HL-60 (cell line): ENCODE measurements at regions not wholly inside any gene's neighbourhood (a gene's known extent, or its start where the extent isn't known, plus 50 kb on each side); places are given as distances from the start of the nearest gene placed in this dataset.

ENCODE experiments used
- DNase-seq, 2 experiments: peaks; one replicate each; pipeline ENCODE4 v3.0.0-alpha.2; 2010 to 2020; ENCODE audit warnings: low read depth in 1 of 2, low spot score in 1 of 2
- H3K27ac ChIP-seq: fragments of 250-450 bp; sonication (Bioruptor Pico); replicated peaks from 2 replicates; pipeline ENCODE4 v1.5.1; 2020; ENCODE audit warnings: mild to moderate bottlenecking, moderate library complexity
- H3K27me3 ChIP-seq: fragments of 250-450 bp; sonication (Bioruptor Pico); 2 replicates; pipeline ENCODE4 v1.5.1; 2021; ENCODE audit warnings: mild to moderate bottlenecking, moderate library complexity; ENCODE audit not compliant: insufficient read depth, poor library complexity, severe bottlenecking
- H3K4me3 ChIP-seq: replicated peaks from 2 replicates; pipeline ENCODE4 v1.5.1; 2011; ENCODE audit warnings: mild to moderate bottlenecking, control low read depth, low read length; ENCODE audit not compliant: insufficient read depth
- GABPA ChIP-seq: IDR thresholded peaks from 2 replicates; pipeline ENCODE4 v1.6.1; 2012; ENCODE audit warnings: low read depth
- POLR2AphosphoS5 ChIP-seq: IDR thresholded peaks from 2 replicates; pipeline ENCODE4 v1.6.1; 2012; ENCODE audit warnings: low read depth
- SPI1 ChIP-seq: IDR thresholded peaks from 2 replicates; pipeline ENCODE4 v1.6.1; 2012; ENCODE audit warnings: low read depth, mild to moderate bottlenecking, borderline replicate concordance
- TF ChIP-seq, protein P1 (sequence below): IDR thresholded peaks from 2 replicates; pipeline ENCODE4 v1.6.1; 2012; ENCODE audit warnings: low read depth; ENCODE audit not compliant: insufficient replicate concordance
- TF ChIP-seq, protein P2 (sequence below): IDR thresholded peaks from one replicate; pipeline ENCODE4 v1.5.1; 2011; ENCODE audit warnings: low read length, control low read depth, inconsistent platforms; ENCODE audit not compliant: insufficient read depth

DNA sequence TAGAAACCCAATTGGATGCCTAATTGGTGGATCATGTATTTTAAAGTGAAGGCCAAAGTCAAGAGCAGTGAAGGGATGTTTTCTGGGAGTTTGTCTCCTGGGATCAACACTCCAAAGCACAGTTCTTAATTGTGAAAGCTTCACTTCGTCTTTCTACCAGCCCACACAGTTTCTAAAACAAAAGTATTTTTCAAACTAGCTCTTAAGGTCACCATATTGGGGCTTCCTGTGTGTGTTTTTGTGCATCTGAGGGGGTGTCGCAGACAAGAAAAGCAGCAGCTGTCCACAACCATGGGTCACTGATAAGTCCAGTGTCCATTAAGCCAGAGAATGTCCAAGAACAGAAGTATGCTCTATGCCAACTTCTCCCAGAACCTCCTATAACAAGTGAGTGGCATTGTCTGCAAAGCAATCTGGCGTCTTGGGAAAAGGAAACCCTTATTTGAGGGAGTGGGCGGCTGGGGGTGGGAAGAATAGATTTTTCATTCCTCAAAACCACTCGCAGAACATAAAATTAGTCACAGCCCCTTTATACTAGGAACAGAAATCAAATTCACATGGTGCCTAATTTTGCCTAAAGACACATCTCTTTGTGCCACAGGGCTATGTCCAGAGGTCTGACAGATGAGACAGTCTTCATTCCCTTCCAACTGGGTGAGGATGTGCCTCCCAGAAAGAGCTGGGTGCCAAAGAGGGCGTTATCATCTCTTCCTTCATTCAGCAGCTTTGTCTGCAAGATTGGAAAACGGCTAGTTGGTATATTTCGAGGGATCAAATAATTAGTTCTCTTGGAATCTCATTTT lies 610.4 kb downstream of the BCOR start:
- no peak overlapping the region for H3K27ac ChIP-seq
- DNase-seq: no peak
- H3K4me3 ChIP-seq: no peak overlapping the region
- no peaks in the 10 kb centered on the region for H3K27me3 ChIP-seq
- TF ChIP-seq, protein P1, sequence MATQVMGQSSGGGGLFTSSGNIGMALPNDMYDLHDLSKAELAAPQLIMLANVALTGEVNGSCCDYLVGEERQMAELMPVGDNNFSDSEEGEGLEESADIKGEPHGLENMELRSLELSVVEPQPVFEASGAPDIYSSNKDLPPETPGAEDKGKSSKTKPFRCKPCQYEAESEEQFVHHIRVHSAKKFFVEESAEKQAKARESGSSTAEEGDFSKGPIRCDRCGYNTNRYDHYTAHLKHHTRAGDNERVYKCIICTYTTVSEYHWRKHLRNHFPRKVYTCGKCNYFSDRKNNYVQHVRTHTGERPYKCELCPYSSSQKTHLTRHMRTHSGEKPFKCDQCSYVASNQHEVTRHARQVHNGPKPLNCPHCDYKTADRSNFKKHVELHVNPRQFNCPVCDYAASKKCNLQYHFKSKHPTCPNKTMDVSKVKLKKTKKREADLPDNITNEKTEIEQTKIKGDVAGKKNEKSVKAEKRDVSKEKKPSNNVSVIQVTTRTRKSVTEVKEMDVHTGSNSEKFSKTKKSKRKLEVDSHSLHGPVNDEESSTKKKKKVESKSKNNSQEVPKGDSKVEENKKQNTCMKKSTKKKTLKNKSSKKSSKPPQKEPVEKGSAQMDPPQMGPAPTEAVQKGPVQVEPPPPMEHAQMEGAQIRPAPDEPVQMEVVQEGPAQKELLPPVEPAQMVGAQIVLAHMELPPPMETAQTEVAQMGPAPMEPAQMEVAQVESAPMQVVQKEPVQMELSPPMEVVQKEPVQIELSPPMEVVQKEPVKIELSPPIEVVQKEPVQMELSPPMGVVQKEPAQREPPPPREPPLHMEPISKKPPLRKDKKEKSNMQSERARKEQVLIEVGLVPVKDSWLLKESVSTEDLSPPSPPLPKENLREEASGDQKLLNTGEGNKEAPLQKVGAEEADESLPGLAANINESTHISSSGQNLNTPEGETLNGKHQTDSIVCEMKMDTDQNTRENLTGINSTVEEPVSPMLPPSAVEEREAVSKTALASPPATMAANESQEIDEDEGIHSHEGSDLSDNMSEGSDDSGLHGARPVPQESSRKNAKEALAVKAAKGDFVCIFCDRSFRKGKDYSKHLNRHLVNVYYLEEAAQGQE: no peak
- TF ChIP-seq SPI1: no peak
- no peak for TF ChIP-seq GABPA
- TF ChIP-seq, protein P2, sequence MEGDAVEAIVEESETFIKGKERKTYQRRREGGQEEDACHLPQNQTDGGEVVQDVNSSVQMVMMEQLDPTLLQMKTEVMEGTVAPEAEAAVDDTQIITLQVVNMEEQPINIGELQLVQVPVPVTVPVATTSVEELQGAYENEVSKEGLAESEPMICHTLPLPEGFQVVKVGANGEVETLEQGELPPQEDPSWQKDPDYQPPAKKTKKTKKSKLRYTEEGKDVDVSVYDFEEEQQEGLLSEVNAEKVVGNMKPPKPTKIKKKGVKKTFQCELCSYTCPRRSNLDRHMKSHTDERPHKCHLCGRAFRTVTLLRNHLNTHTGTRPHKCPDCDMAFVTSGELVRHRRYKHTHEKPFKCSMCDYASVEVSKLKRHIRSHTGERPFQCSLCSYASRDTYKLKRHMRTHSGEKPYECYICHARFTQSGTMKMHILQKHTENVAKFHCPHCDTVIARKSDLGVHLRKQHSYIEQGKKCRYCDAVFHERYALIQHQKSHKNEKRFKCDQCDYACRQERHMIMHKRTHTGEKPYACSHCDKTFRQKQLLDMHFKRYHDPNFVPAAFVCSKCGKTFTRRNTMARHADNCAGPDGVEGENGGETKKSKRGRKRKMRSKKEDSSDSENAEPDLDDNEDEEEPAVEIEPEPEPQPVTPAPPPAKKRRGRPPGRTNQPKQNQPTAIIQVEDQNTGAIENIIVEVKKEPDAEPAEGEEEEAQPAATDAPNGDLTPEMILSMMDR: no peak
- TF ChIP-seq POLR2AphosphoS5: no peak

DNA sequence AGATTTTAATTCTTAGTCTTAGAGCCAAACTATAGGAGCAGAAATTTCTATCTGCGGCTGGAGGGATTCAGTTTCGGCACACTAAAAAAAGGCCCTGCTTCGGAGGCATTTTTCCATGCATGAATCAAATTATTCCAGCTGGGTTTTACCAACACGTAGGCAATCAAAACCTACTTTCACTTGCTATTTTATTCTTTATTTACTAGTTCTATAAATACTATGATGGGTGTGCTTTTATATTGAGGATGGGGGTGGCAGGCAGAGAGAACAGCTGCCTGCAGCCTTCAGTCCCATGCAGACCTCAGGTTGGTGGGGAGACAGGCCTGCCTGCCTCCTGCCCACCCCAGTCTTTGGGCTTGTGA lies 609.8 kb downstream of the BCOR start:
- H3K27me3 ChIP-seq: no peaks in the 10 kb centered on the region
- TF ChIP-seq SPI1: no peak
- TF ChIP-seq, protein P1: no peak
- TF ChIP-seq POLR2AphosphoS5: no peak
- TF ChIP-seq GABPA: no peak
- no peak for DNase-seq

DNA sequence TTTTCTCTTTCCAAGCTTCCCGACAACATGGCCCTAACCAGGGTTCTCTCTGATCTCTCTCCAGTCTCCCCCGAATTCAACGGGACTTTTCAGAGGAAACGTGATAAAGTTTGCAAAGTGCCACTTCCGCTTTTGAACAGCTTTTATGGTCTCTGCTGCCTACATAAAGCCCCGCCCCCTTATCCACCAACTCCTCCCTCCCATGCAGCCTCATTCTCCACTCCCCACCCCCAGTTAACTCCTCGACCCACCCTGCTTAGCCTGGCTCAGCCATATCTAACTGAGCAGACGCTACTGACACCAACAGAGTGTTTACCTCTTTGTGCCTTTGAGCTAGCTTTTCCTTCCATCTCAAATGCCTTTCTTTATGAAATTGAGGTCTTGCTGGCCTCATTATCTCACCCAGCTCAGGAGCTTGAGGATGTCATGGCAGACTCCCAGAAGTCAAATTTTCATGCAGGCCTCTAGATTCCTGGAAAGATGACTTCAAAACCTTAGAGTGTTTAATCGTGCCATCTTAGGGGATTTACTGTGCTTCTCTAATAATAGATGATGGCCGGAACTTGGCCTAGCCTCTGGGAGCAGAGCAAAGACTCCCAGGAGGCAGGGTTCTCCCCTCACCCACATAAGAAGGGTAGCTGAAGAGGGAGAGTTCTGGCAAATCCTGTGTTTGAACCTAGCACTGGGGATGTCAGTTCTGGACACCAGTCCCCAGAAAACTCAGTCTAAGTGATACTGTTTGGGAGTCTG lies 606.0 kb downstream of the BCOR start:
- no peaks in the 10 kb centered on the region for H3K27me3 ChIP-seq
- no peak overlapping the region for H3K4me3 ChIP-seq
- peak; percentile 38 to 71 for DNase-seq

More for the DNA sequence above, 609.8 kb downstream of the BCOR start:
- Histone ChIP-seq H3K4me3 (no peak overlapping the region), H3K27ac (no peak overlapping the region)

More for the DNA sequence above, 606.0 kb downstream of the BCOR start:
- TF ChIP-seq SPI1: peak; percentile 89
- TF ChIP-seq, protein P2: no peak
- H3K27ac ChIP-seq: peak overlapping the region; percentile 40
